NT2/D1 (cell line): ENCODE measurements at regions not wholly inside any gene's neighbourhood (a gene's known extent, or its start where the extent isn't known, plus 50 kb on each side); places are given as distances from the start of the nearest gene placed in this dataset.
"Not testable (repeated sequence)": the region's sequence is repeated elsewhere in the genome, so short reads cannot be mapped to it uniquely, and the experiment has no call there.

Source experiments
- DNase-seq: peaks from one replicate; pipeline ENCODE4 v3.0.0-alpha.2; 2011; ENCODE audit warnings: low read depth, low spot score
- H3K27me3 ChIP-seq: 2 replicates; pipeline ENCODE4 v1.6.0; 2011; ENCODE audit warnings: mild to moderate bottlenecking; ENCODE audit not compliant: insufficient read length, insufficient read depth
- H3K36me3 ChIP-seq: 2 replicates; pipeline ENCODE4 v1.6.1; 2011; ENCODE audit warnings: mild to moderate bottlenecking, low read length, mixed read lengths; ENCODE audit not compliant: insufficient read depth, insufficient read length
- H3K4me1 ChIP-seq: 2 replicates; pipeline ENCODE4 v1.5.1; 2011; ENCODE audit not compliant: insufficient read depth, insufficient read length
- H3K4me3 ChIP-seq: 2 replicates; pipeline ENCODE4 v1.5.1; 2011; ENCODE audit warnings: low read depth; ENCODE audit not compliant: insufficient read length
- H3K9ac ChIP-seq: 2 replicates; pipeline ENCODE4 v1.6.0; 2011; ENCODE audit warnings: low read depth; ENCODE audit not compliant: insufficient read length
- H3K9me3 ChIP-seq: 2 replicates; pipeline ENCODE4 v1.5.1; 2011; ENCODE audit warnings: mild to moderate bottlenecking, low read length; ENCODE audit not compliant: insufficient read depth
- SUZ12 ChIP-seq: IDR thresholded peaks from 2 replicates; pipeline ENCODE4 v1.6.1; 2011; ENCODE audit not compliant: insufficient read length, insufficient read depth; ENCODE audit errors: extremely low read depth
- YY1 ChIP-seq: IDR thresholded peaks from 2 replicates; pipeline ENCODE4 v1.6.1; 2011; ENCODE audit not compliant: insufficient read length, insufficient read depth
- ZNF274 ChIP-seq: IDR thresholded peaks from 2 replicates; pipeline ENCODE4 v1.6.1; 2011; ENCODE audit warnings: mild to moderate bottlenecking, low read depth, low read length

DNA sequence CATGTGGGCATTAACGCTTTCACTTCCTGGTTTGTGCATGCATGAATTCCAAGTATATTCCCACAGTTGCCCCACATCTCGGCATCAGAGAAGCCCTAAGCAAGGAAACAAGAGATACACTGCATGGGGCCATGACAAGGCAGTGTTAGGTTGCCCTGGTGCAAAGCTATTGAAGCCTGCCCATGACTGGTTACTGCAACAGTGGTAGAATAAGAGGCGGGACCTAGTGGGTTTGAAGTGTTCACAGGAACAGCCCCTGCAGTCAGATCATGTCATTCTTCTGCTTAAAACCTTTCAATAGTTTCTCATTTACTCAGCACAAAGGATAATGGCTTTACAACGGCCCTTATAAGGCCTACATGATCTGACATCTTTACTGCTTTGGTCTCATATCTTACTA lies 80.9 kb upstream of the TOPAZ1 start:
- no peak overlapping the region for H3K9ac ChIP-seq
- H3K36me3 ChIP-seq = no peaks in the 10 kb centered on the region
- H3K27me3 ChIP-seq = no peaks in the 10 kb centered on the region
- no peaks in the 10 kb centered on the region for H3K4me1 ChIP-seq
- TF ChIP-seq YY1 (no peak), ZNF274 (no peak), SUZ12 (no peak)
- no peaks in the 10 kb centered on the region for H3K9me3 ChIP-seq
- no peak overlapping the region for H3K4me3 ChIP-seq
- no peak for DNase-seq

DNA sequence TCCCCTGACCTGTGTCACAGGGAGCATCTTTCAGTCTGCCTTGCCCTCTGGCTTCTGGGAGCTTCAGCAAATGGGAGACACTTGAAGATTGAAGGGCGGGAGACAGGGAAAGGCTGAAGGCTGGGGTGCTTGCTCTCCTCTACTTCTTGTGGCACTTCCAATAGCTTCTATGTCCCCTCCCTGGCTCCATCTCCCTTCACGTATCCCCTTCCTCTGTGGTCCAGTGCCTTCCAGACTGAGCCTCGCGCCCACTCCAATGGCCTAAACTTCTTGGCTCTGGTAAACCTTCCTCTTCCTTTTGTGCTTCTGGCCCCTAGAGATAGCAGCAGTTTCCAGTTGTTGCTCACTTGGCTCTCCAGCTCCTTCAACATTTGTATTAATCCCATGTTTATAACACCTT lies 69.8 kb upstream of the TOPAZ1 start:
- Histone ChIP-seq H3K36me3 (no peaks in the 10 kb centered on the region), H3K4me1 (no peaks in the 10 kb centered on the region), H3K27me3 (peaks cover 2% of the 10 kb centered on the region), H3K4me3 (no peak overlapping the region), H3K9me3 (no peaks in the 10 kb centered on the region), H3K9ac (no peak overlapping the region)
- no peak for DNase-seq
- TF ChIP-seq SUZ12 (no peak), ZNF274 (no peak), YY1 (no peak)

DNA sequence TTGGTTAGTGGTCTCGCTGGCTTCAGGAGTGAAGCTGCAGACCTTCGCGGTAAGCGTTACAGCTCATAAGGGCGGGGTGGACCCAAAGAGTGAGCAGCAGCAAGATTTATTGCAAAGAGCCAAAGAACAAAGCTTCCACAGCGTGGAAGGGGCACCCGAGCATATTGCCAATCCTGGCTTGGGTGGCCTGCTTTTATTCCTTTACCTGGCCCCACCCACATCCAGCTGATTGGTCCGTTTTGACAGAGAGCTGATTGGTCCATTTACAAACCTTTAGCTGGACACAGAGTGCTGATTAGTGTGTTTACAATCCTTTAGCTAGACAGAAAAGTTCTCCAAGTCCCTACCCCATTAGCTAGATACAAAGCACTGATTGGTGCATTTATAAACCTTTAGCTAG lies 69.0 kb upstream of the TOPAZ1 start:
- H3K9ac ChIP-seq, H3K4me1 ChIP-seq, DNase-seq, H3K27me3 ChIP-seq, H3K9me3 ChIP-seq, H3K4me3 ChIP-seq, H3K36me3 ChIP-seq: not testable (repeated sequence)

DNA sequence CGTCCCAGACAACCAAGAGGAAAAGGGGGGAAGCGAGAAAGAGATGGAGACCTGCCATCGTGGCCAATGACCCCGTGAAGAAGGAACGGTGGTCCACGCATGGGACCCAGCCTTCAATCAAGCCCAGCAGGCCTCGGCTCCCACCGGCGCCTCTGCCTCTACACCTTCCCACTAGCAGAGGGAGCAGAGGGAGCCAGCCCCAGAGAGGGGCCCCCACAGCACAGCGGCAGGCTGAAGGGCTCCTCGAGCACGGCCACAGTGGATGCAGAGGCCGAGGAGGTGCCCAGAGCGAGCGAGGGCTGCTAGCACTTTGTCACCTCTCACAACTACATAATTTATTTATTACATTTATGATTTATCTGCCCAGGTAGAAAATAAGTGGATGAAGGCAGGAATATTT lies 68.4 kb upstream of the TOPAZ1 start:
- H3K4me3 ChIP-seq = no peak overlapping the region
- TF ChIP-seq SUZ12 (no peak), YY1 (no peak), ZNF274 (no peak)
- no peak for DNase-seq
- no peaks in the 10 kb centered on the region for H3K36me3 ChIP-seq
- no peaks in the 10 kb centered on the region for H3K9me3 ChIP-seq
- no peaks in the 10 kb centered on the region for H3K4me1 ChIP-seq
- no peaks in the 10 kb centered on the region for H3K27me3 ChIP-seq
- H3K9ac ChIP-seq = no peak overlapping the region

DNA sequence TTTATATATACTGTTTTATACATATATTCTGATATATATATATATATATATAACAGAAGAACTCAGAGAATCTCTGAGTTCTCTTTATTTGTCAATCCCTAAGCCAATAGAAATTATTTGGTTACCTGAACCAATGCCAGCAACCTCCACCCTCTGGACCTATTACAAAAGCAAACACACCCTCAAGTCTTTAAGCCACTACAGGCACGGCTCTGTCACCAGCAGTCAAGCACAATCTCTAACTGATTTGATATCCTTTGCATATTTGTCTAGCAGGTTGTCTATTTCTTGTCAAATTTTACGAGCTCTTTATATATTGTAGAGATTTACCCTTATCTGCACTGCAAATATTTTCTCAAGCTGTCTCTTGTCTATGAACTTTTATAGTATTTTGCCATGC lies 66.6 kb upstream of the TOPAZ1 start:
- no peaks in the 10 kb centered on the region for H3K27me3 ChIP-seq
- DNase-seq = no peak
- no peaks in the 10 kb centered on the region for H3K36me3 ChIP-seq
- no peaks in the 10 kb centered on the region for H3K9me3 ChIP-seq
- no peak overlapping the region for H3K9ac ChIP-seq
- TF ChIP-seq YY1 = no peak
- TF ChIP-seq SUZ12 = no peak
- TF ChIP-seq ZNF274 = no peak
- H3K4me1 ChIP-seq = no peaks in the 10 kb centered on the region
- H3K4me3 ChIP-seq = no peak overlapping the region

DNA sequence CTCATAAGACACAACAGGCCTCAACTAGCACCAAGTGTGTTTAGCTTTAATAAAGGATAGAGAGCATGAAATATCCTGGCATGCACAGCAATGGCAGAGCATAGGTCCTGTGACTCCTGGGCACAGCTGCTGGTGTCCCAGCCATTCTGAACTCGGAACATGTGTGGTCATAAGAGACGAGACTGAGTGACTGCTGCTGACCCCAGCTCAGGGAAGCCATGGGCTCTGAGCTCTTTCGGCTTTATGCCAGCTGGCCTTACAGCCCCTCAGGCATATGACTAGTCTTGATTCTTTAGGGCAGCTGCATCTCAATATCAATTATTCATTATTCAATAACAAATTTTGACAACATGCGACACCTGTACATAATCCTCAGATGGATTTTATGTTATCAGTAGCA lies 62.4 kb upstream of the TOPAZ1 start:
- no peak overlapping the region for H3K4me3 ChIP-seq
- H3K4me1 ChIP-seq = no peaks in the 10 kb centered on the region
- no peak for DNase-seq
- TF ChIP-seq SUZ12 (no peak), YY1 (no peak)
- H3K27me3 ChIP-seq = no peaks in the 10 kb centered on the region
- no peaks in the 10 kb centered on the region for H3K9me3 ChIP-seq
- H3K9ac ChIP-seq = no peak overlapping the region
- no peaks in the 10 kb centered on the region for H3K36me3 ChIP-seq

DNA sequence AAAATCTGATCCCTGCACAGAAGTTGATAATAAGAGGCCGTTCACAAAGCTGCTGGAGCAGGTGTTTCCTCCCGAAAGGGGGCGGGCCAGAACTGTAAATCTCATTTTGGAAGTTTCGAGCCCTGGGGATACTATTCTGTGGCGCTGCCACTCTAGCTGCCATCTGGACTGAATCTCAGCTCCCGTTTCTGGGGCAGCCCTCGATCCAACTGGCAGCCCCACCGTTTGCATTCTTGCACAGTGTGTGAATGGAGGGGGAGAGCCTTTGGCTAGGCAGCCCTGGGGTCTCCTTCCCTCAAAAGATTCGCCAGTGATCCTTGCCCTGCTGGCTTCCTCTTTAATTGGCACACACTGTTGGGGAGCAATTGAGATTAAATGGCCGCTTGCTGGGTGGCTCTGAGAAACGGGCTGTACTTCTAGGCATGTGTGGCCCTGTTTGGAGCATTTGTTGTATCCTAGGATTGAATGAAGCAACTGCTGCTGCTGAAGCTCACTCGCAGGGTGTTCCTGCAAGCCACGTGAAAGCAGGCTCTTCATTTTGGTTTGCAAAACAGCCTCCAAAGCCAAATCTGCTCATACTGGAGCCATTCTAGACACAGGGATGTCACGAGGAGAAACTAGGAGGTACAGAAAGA lies 57.2 kb upstream of the TOPAZ1 start:
- no peaks in the 10 kb centered on the region for H3K9me3 ChIP-seq
- H3K4me3 ChIP-seq = no peak overlapping the region
- no peak overlapping the region for H3K9ac ChIP-seq
- no peaks in the 10 kb centered on the region for H3K27me3 ChIP-seq
- DNase-seq = no peak
- no peaks in the 10 kb centered on the region for H3K36me3 ChIP-seq
- TF ChIP-seq ZNF274 (no peak), SUZ12 (no peak), YY1 (no peak)
- no peaks in the 10 kb centered on the region for H3K4me1 ChIP-seq
